GM18873 (cell line): ENCODE measurements at regions not wholly inside any gene's neighbourhood (a gene's known extent, or its start where the extent isn't known, plus 50 kb on each side); places are given as distances from the start of the nearest gene placed in this dataset.
"Not testable (repeated sequence)": the region's sequence is repeated elsewhere in the genome, so short reads cannot be mapped to it uniquely, and the experiment has no call there.

Experiments
- ATAC-seq: cut with Tn5 transposase; IDR thresholded peaks from one replicate; pipeline ENCODE4 v1.9.1; 2021; ENCODE audit warnings: mild to moderate bottlenecking, moderate library complexity, moderate number of reproducible peaks; ENCODE audit not compliant: unreplicated experiment, low FRiP score

DNA sequence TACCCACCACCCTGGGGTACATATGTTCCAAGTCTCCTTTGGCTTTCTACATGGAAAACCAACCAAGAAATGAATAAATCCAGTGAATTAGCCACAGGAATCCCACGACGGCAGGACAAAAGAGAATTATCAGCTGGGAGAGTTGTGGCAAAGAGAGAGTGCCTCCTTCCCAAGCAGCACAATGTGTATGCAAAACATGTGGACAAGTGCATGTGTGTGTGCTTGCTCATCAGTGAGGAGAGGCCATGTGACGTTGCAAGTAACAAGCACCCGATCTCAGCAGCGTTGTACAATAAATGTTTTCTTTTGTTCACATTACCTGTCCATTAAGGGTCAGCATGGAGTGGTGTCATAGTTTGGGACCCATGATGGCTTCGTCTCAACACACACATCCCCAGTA is 50.0 kb upstream of the EMX2 start:
- ATAC-seq = no peak

DNA sequence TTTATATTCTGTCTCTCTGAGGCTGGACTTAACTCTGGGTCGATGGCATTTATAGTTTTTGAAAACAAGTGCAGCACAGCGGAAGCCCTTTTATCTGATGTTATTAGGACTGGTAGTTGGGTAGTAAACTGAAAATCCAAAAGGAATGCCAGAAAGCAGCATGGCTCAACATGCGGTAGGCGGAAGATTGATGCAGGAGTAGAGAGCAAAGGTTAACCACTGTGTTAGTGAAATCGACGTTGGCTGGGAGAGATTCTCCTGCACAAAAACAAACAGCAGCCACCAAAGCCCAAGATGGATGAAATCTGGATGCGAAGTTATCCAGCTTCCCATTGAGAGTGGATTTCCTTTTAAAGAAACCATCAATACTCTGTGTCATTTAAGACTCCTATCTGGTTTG is 54.5 kb upstream of the EMX2 start:
- ATAC-seq = no peak

DNA sequence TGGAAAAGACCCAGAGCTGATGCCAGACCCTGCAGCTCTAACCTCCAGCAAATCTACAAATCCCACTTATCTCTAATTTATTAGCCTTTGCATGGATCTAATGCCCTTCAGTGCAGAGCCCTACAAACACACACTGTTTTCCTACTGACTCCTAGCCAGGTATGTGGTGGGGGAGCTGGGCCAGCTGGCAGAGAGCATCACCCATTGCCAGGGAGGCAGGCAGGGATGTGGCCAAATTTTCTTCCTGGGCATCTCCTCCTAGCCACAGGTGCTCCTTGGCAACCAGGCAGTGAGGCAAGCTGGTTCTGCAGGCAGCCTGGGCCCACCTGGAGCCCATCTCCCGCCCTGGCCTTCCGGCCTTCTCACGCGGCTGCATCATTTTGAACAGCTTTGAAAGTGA is 55.9 kb upstream of the EMX2 start:
- ATAC-seq = no peak

DNA sequence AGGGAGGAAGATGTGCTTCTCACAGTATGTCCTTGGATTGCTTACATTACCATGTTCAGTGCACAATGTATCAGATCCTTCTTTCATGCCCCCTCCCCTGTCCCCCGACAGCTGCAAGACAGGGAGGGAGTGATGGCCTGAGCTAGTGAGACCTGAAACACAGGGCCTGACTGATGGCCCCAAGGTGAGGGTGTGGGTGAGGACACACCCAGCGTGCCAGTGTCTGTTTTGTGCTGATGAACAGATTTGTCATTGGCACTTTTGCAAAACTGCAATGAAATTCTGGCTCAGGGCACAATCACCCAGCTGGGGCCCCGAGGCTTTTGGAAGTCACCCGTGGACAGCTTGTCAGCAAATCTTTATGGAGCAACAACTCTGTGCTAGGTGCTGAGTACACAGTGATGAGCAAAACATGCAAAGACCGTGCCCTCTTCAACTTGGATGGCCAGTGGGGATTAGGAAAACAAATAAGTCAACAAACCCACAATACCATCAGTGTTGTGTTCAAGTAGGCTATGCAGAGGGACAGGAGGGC is 59.4 kb upstream of the EMX2 start:
- no peak for ATAC-seq

DNA sequence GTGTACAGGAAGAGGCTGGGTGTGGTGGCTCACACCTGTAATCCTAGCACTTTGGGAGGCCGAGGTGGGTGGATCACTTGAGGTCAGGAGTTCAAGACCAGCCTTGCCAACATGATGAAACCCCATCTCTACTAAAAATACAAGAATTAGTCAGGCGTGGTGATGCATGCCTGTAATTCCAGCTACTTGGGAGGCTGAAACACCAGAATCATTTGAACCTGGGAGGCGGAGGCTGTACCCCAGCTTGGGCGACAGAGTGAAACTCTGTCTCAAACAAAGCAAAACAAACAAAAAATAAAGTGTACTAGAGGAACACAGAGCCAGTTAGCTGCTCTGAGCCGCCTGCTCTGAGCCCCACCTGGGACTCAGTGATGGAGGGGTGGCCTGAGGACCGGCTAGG is 61.5 kb upstream of the EMX2 start:
- not testable (repeated sequence) for ATAC-seq

DNA sequence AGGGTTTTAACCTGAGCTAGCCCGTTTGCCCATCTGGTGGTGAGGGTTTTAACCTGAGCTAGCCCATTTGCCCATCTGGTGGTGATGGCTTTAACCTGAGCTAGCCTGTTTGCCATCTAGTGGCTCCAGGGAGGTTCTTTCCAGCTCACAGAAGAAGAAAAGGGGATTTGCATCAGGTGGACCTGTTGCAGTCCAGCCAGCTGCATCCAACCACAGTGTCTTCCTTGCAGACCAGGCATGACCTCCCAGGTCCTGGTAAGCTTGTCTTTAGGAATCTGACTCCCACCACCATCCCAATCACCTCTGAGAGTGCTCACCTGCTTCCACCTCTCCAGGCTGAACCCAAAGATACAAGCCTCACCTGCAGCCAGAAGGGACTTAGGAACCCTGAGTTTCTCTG is 62.4 kb upstream of the EMX2 start:
- no peak for ATAC-seq

DNA sequence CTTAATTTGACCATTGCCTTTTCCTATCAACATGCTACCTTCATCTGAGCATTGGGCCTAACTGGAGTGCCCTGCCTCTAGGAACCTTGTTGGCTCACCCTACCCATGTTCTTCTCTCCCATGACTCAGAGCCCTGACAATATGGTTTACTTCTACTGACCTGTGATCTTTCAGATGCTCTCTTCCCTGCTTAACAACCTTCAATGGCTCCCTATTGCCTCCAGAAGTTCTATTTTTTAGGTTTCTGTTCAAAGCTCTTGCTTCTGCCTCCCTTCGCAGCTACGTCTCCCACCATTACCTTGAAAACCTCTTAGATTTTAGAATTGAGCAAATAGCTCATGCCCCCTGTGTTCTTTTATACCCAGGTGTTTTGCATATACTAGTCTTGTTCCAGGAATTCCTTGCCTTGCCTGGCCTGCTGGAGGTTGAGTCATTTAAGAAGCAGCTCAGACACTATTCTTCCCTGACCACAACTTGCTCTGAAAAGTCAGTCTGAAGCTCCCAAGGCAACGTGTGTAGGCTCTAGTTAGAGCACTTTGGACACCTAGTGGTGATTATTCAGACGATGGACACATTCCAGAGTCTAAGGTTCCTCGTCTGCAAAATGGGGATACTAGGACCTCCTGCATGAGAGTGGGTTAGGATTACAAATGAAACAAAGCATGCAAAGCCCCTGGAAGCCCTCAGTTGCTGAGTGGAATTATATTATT is 64.4 kb upstream of the EMX2 start:
- no peak for ATAC-seq

DNA sequence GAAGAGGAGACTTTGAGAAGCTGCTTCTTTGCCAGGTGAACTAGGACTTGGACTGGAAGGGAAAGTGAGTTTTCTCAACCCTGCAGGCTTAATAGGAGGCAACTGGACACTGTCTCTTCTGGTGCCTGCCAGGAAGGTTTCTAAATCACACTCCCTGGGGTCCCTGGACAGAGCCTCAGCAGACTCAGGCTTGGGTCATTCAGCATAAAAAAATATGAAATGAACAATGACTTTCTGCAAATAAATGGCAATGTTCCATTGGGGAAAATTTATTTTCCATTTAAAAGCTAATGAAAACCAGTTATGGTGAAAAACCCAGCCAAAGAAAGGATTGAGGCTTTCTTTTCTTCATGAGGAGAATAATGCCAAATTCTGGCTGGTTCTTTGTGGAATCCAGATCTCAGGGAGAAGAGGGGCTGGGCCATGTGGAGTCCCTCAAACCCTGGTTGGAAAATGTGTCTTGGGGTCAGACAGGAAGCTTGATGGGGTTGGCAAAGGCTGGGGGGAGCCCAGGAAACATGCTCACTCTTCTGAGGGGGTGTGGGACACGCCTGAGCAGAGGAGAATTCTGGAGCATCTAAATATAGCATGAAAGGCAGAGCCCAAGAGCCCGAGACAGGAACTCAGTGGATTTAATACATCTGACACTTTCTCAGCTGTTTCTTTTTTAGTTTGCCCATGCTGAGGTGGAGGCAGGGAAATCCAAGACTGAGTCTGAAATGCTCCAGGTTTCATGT is 65.2 kb upstream of the EMX2 start:
- ATAC-seq = no peak

DNA sequence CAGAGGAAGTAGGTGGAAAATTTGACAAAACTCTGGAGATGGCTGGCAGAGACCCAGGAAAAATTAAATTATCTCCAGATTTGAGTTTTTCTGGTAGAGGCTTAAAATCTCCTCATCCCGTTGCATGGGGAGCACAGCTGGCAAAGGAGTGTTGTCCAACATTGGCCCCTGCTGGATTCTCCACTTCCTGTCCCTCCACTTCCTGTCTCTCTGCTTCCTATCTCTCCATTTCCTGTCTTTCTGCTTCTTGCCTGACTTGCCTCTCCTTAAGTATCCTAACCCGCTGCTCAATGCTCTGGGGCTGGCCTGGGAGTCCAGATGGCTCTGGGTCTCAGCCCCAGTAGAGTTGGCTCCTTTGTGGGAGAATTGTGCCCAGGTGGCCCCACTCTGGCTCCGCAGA is 65.8 kb upstream of the EMX2 start:
- no peak for ATAC-seq

DNA sequence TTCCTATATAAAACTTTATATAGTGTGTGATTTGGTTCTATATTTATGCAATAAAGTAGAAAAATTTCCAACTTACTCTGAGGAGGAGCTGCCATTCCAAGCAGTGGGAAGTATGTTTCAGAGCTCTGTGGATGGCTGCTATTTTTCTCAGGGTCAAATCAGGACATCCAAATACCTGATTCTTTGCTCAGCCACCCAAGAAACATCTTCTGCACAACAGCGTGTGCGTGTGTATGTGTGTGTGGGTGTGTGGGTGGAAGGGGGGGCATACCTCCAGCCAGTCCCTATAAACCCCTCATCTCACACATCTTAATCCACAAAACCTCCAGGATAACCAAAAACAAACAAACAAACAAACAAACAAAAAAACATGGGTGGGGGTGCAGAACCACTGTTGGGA is 66.3 kb upstream of the EMX2 start:
- ATAC-seq = no peak

DNA sequence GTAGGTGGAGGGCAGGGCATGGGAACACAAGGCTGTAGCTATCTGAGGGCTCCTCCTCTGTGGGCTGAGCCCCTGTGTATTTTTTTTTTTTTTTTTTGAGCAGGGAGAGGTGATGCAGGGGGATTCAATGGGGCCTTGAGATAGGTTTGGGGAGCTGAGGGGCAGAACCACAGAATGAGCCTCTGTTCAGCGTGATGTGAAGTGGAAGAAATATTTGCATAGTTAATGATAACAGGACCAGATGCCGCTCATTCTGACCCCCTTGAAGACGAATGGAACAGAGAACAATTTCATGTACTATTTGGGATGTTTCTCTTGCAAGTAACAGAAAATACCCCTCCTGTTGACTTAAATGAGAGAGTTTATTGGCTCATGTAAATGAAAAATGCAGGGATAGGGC is 69.7 kb upstream of the EMX2 start:
- ATAC-seq = peak; percentile 79

DNA sequence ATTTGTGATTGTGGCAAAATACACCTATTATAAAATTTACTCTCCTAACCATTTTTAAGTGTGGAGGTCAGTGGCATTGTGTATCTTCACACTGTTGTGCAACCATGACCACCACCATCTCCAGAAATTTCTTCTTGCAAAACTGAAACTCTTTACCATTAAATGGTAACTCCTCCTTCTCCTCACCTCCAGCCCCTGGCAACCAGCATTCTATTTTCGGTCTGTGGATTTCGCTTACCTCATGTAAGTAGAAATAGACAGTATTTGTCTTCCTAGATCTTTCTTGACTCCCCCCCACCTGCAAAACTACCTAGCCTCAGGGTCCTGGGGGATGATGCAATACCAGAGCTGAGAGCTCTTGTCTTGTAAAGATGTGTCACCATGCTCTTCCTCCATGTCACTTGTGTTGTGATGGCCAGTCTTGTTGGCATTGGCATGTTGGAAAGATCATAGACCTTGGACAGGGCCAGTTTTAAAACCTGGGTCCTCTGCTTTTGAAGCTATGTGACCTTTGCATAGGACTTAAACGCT is 71.1 kb upstream of the EMX2 start:
- ATAC-seq = no peak

DNA sequence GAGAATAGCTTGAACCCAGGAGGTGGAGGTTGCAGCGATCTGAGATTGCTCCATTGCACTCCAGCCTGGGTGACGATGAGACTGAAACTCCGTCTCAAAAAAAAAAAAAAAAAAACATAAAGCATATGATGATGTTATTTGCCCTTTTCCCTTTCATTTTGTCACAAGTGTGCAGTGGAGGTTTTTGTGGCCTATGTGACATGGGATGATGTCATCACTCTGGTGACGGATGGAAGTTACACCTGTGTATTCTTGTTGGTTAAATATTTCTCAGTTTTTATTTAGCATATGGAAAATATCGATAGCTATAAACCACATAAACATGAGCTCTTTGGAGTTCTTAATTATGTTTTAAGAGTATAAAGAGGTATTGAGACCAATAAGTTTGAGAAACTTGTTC is 71.8 kb upstream of the EMX2 start:
- ATAC-seq = no peak

DNA sequence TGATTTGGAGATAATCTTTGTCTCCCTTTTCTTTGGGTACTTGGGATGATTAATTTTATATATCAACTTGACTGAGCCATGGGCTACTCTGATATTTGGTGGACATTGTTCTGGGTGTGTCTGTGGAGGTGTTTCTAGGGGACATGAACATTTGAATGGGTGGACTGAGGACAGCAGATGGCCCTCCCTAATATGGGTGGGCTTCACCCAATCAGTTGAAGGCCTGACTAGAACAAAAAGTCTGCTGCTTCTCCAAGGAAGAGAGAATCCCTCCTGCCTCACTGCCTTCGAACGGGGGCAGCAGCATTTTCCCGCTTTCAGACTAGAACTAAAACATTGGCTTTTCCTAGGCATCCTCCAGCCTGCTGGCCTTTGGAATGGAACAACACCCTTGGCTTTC is 73.9 kb upstream of the EMX2 start:
- no peak for ATAC-seq

DNA sequence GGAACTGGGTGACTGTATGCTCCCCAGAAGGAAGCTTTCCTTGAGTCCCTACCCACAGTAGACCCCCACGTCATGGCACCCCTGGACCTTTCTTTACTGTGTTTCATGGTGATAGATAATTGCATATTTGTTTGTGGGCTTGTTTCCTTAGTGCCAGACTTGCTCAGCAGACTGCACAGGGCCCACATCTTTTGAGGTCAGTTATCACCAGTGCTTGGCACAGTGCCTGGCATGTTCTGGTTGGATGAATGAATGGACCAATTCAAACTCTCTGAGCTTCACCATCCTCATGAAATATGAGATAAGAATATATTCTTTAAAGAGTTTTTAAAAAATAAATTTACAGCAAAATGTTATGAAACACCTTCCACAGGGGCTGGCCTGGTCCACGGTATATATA is 78.4 kb upstream of the EMX2 start:
- no peak for ATAC-seq

DNA sequence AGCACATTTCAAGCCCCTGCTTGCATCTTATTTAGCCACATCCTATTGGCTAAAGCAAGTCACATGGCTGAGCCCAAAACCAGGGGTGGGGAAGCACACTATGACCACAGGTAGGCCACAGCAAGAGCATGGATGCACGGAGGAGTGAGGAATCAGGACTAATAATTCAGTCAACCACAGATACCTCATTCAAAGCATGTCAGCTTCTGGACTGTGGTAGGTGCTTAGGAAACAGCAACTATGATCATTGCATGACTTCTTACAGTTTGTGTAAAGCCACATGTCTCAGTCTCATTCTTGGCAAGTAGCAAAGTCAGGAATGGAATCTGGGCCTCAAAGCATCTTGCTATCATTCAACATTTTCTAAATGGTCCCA is 79.0 kb upstream of the EMX2 start:
- ATAC-seq = no peak

DNA sequence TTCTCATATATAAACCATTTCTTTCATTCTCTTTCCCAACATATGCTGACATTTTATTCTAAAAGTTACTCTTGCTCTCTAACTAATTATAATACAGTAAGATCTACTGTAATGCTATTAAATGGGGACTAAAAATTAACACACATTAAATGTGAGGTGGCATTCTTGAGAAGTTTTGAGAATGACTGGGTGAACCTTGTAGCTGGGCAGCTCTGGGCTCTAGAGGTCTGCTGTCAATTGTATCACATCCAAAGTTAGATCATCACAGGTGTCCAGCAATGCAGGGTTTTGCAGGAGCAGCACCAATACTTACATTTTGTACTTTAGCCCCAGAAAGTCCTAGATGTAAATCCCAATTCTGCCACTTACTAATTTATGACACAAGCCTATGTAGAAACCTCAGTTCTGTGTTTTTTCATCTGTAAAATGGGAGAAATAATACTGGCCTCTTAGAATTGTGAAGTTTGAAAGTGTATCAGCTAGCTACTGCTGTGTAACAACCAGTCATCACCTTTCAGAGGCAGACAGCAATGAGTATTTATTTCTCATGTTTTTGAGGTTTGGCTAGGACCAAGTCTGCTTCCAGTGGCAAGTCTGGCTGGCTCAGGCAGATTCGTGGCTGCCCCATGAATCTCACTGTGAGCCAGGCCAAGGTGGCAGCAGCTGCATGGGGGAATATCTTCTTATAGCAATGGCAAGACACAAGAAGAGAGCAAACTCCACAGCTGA is 79.6 kb upstream of the EMX2 start:
- ATAC-seq = no peak

DNA sequence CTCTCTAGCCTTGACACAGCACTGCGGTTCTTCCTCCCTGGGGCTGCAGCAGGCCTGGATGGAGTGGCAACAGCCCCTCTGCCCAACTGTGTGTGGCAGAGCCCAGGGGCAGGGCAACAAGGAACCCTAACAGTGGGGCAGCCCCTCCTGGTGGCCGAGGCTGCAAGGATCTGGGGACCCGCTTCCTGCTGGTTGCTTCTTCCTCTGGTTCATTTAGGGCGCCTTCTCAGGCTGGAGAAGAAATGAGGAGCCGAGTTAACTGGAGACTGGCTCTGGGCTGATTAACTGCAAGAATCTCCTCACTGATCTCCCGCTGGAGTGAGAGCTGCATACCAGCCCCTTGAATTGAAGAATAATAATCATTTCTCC is 80.1 kb upstream of the EMX2 start:
- ATAC-seq = no peak

DNA sequence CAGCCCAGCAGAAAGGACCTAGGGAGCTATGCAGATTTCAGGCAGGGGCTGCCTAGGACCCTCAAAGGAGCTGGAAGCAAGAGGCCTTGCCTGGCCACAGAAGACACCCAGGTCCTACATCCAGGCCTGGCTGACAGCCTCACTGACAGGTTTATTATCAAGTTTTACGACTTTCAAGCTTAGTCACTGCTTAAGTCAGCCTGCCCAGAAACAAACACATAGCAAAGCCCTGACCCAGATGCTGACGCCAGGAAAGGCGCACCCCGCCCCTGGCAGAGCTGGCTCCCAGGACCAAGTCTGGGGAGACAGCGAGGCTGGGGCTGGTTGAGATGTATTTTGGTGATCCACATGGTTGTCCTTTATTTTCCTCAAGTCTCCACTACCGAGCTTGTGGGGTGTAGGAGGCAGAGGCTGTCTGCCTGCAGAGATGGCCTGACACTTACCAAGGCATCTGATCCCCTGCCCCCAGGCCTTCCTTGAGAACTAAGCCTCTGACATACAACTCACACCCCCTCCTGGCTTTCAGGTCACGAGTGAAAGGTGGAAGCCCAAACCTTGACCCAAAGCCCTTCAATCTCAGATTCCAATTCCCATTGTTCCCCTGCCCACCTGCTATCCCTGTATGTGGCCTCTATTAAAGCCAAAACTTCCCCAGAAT is 80.7 kb upstream of the EMX2 start:
- ATAC-seq = no peak

DNA sequence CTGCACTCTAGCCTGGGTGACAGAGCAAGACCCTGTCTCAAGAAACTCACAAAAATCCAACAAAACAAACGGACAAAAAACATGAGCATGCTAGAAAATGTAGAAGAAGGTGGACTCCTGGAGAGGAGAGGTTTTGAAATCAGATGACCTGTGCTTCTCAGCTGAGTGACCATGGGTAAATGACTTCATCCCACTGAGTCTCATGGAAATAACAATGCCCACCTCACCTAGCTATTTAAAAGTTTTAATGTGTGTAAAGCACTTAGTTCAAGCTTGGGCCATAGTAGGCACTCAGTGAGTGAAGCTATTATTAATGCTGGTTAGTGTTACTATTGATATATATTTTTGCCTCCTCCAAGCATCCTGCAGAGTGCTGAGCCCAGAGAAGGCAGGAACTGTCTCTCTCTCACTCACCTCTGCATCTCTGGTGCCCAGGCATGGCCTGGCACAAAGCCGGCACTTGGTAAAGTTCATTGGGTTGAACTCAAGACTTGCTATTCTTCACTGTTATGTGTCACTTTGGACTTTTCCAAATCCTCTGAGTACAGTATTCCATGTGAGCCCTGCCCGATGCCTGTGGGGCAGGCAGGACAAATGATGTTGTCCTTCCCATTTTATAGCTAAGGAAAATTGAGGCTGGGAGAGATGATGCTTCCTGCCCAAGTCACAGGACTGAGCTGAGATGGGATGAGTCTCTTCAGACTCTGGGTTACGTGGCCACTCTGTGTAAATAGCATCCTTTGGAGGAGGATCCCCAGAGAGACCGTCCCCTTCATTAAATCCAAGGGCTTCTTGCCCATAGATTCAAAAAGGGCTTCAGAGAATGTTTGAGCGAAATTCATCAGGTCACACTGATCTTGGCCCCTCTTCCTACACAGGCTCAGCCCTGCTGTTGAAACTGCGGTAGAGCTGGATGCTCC is 81.4 kb upstream of the EMX2 start:
- no peak for ATAC-seq
